NCI-H2196 (cell line): ENCODE measurements at regions not wholly inside any gene's neighbourhood (a gene's known extent, or its start where the extent isn't known, plus 50 kb on each side); places are given as distances from the start of the nearest gene placed in this dataset.

Experiments
- DNase-seq: peaks from one replicate; lab custom pipeline; 2025; ENCODE audit not compliant: unreplicated experiment; lab: John Stamatoyannopoulos, UW

DNA sequence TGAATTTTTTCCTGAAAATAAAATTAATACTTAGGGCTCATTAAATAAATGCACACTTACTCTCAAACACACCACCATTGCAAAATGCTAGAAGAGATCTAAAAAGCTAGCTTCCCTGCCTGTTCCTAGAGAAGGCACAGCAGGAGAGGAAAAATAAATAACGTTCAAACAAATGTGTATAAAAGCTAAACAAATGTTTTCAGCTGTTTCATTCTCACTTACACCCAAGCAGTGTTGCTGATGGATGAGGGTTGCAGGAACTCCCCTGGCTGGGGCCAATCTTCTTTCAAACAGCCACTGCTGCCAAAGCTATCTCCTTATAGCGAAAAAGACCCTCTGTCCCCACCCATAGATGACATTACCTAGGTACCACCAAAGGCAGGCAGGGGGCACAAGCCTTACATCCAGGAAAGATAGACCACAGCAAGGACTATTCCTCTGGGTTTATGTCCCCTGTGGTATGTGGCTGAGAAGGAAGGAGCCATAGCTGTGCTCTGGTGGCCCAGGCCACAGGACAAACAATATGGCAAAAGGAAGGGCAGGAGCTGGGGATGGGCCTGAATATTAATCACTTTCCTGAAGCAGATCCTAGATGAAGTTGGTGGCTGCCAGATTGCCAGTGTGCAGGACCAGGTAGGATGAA lies 214.6 kb downstream of the TTC32 start:
- no peak for DNase-seq

DNA sequence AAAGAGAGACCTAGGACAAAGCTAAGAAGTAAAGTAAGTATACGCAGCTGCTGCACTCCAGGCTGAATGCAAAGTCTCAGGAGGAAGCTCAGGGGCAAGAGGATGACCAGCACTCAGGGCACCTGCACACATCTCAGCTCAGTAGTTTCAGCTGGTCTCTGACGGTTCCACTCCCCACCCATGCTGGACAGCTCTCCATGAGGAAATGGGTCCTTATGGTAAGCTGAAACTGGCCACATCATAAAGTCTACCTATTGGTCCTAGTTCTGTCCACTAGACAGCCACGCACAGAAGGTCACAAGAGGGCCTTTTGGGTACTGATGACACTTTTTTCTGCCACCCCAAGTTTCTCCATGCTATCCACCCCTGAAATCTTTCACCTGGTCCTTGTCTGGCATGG lies 215.3 kb downstream of the TTC32 start:
- no peak for DNase-seq

DNA sequence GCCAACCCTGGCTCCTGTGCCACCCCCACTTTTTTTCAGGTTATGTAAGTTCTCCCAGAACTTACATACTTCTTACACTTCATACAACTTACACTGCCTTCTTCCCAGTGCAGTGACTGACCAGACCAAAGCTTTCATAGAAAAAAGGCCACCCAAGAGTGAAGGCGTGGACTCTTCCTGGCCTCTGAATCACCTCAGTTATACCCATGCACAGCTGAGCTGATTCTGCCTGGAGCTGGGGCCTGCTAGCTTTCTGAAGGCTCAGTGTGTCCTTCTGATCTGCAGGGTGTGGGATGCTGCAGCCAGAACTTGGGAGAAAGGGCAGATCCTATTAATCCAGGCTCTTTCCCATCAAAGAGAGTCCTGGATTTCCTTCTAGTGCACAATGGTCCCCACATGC lies 216.1 kb downstream of the TTC32 start:
- DNase-seq: no peak

DNA sequence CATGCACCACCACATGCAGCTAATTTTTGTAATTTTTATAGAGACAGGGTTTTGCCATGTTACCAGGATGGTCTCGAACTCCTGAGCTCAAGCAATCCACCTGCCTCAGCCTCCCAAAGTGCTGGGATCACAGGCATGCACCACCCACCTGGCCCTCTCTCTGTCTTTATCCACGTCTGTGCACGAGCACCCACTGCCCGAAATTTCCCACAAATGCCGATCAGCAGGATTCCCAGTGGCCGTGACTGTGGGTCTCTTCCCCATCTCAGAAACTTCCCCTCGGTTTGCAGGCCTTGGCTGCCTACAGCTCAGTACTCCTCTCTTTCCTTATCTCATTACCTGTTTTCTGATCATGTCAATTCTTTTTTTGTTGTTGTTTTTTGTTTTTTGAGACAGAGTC lies 217.3 kb downstream of the TTC32 start:
- DNase-seq: no peak

DNA sequence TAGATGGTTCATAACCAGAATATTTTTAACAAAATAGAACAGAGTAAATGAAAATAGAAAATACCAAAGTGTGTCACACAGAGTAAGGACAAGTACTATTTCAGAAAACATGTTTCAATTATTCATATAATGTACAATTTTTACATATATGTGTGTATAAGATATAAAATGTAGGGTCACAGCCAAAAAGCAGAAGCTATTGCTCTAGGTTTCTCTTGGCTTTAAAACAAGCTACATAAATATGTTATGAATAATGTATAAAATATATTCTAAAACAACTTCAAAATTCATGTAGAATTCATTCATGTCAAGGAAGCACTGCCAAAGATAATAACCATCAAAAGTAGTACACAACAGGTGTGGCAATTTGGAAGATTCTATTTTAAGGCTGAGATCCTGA lies 218.2 kb downstream of the TTC32 start:
- no peak for DNase-seq

DNA sequence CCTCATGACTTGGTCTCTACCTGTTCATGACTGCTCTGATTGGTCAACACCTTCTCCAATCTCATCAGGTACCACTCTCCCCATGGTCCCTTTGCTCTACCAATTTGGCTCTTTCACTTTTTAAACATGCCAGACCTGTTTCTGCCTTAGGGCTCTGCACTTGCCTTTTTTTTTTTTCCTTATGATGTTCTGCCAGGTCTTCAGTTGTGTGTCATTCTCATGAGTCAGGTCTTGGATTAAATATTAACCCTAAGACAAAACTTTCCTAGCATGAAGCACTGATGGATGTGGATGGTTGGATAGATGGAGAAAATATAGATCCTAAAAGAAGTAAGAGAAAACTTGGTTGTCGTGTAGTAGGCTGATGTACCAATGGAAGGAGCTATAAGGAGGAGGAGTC lies 219.3 kb downstream of the TTC32 start:
- no peak for DNase-seq

DNA sequence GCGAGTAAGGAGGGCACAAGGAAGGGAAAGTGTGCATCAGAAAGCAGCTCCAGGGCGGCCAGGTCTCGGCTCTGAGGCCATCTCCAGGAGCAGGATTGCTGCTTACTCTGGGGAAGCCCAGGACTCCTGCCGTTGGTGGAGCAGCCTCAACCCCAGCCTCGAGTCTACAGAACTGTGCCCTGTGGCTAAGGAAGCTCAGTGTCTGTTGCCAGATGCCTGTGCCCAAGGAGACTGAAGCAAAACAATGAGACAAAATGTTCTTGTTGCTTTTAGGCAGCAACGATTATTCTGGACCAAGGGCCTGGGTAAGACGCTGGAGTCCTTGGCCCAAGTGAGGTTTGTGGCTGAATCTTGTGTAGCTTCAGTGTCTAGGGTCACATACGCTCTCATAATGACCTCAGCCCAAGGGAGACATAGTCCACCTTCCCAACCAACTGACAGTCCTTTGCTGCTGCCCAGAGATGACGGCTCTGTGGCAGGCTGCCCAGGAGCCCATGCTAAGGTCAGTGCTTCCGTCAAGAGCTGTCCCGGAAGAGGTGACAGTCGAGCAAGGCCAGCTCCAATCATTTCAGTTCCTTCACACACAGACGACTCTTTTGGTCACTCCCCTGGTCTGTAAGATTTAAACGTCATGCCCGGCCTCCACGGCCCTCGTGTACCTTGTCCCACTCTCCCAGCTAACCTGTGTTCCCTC lies 223.8 kb downstream of the TTC32 start:
- DNase-seq: no peak

DNA sequence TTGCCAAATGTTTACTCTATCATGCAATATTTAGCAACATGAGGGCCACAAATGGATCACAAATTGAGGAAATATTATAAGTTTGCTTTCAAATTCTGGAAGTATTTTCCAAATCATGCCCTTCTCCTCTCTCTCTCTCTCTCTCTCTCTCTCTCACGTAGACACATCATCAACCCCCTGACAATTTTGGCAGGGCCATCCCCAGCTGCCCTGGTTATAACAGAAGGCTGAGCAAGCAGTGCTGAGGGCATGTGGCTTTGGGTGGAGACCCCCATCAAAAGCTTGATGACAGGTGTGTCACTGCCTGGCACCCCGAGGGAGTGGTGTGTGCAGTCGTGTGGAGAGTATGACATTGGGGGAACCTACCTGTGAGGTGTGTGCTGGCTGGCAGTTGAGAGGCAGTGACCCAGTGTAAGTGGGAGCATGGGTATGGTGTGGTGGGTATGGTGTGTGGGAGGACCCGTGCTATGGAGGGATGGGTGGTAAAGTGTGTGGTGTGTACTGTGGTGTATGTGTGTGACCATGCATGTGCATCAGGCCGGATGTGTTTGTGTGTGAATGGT lies 224.5 kb downstream of the TTC32 start:
- DNase-seq: no peak

DNA sequence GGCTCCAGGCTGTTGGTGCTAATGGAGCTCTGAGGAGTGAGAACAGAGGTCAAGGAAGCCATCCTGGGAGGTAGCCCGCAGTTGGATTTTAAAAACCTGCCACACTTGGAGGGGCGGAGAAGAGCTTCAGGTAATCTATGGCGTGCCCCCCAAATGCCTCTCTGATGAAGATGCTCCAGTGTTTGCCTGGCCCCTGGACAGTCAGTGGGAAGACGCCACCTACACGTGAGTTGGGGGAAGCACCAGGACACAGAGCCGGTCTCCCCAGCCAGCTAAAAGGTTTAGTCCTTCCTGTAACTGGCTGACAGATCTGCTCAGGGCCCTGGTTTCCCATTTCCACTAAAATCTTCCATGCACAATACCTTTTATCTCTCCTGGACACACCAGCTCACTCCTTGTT lies 225.0 kb downstream of the TTC32 start:
- no peak for DNase-seq

DNA sequence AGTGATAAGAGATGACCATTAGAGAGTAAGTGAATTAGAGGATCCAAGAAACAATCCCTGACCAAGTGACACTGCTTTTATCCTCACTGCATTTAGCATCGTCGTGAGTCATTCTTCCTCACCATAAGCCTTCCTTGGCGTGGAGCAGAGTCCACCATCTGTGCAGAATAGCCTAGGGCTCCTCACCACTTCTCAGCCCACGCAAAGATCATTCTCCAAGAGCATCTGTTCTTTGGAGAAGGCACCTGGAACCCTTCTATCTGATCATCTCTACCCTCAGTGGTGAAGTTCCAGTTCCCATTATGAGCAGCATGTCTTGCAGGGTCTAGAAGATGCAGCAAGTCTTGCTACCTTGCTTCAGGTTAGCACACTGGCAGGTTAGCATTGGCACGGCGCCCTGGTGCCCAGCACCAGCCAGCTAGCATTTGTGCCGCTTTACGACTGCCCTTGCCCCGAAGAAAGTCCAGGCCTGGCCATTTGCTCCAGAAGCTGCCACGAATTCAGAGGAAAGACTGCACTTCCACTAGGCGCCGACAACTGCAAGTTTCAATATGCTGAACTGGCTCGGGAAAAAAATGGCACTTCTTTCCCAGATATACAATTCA lies 225.8 kb downstream of the TTC32 start:
- DNase-seq: no peak

DNA sequence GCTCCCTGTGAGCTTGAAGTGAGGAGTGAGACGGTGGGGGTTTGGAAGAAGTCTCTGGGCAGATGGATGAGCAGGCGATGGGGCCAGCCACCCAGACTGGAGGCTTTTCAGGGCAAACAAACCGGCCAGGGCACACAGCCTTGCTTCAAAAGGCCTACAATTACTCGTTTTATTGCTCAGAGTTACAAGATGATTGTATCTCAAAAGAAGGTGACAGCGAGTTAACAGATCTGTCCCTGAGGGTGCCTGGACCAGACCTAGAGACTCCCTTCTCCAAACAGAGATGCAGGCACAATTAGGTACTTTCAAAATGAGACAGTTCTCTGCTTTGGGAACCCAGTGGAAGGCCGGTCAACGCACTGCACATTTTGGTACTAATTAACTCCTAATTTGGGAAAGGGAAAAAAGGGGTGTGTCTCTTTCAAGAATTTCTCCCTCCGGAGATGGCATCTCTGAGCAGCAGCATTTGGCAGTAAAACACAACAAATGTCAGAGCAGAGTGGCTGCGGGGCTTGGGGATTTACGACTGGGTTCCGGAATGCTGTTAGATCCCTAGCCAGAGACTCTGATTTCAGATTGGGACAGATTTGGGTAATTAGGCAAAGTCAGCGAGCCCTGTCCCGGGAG lies 226.7 kb downstream of the TTC32 start:
- no peak for DNase-seq

DNA sequence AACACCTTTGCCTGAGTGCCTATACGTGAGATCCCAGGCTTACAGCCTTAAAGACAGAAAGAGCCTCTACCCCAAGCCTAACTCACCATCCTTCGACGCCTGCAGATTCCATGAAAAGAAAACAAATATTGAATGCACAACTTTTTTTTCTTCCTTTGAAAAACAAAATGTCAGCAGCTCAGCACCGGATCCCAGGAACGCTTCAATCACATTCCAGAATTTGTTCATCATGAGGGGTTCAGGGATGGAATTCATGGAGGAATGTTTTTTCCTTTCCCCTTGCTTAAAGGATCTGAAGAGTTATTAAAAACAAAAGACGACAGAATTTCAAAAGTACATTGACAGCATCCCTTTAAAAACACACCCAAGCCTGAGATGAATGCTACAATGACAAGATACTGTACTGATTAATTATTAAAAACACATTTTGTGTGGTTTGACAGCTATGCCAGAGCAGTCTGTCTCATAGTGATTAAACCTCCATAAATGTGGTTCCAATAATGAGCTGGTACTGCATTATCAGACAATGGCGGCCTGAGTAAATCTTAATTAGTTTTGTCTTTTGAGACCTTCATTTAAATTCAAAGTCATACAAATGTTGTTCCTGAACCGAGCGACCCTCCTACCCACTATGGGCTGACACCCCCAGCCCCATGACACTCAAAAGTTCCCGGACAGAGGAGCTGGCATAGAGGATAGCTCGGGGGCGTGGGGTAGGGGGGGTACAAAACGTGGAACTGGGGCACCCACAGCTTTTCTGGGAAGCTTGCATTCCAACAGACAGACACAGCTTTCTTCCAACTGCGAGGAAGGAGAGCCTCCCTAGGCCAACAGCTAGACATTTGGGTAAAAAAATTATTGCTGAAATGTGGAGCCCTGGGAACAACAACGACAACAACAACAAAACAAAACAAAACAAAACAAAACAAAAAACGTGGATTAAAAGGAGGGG lies 227.5 kb downstream of the TTC32 start:
- no peak for DNase-seq

DNA sequence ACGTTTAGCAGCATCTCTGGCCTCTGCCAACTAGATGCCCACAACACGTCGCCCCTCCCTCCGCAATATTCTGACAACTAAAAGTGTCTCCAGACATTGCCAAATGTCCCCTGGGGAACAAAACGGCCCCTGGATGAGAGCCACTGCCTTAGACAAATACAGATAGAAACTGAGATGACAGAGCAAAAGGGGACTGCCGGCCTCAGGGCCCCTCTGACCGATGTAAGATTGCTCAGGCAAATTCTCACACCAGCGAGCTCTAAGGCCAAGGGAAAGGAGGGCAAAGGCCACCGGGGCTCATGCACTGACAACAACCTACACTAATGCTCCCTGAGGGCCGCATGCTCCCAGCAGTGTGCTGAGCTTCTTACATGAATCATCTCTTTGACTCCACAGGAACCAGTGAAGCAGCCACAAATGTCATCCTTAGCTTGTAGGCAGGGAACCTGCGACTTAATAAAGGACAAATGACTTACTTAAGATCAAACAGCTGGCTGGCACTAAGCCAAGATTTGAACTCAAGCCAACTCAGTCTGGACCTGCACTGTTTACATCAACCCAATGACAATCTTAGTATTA lies 228.5 kb downstream of the TTC32 start:
- peak; percentile 19 for DNase-seq

DNA sequence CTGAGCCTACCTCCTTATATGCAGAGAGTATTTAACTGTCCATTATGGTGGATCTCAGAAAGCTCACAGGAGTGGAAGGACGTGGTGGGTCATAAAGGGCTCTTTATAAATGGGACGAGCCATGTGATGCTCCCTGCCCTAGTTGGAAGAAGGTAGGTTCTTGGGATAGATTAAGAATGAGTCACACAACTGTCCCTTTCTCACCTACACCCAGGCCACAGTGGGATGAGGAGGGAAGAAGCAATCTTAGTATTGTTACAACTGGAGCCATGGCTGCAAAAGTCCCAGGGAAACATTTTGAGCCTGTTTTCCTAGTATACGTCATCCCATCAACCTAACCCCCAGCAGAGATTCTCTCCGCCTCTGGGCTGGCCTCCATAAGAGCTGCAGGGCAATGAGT lies 229.9 kb downstream of the TTC32 start:
- DNase-seq: no peak

DNA sequence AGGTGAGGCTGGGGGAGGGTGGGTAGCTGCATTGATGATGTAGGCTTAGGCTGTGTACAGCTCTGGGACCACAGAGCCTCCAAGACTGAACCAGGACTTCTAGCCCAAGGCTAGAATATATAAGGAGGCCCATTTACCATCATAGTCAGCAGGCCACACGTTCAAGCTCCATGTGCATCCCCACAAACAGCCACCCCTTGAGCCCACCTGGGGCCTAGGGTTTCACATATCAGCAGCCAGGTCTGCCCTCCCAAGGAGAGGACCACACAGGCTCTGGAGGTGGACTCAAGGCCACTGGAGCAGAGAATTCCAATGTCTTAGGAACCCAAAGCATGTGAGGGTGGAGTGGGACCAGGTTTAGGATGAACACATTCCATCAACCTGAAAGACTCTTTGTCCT lies 230.5 kb downstream of the TTC32 start:
- DNase-seq: no peak

DNA sequence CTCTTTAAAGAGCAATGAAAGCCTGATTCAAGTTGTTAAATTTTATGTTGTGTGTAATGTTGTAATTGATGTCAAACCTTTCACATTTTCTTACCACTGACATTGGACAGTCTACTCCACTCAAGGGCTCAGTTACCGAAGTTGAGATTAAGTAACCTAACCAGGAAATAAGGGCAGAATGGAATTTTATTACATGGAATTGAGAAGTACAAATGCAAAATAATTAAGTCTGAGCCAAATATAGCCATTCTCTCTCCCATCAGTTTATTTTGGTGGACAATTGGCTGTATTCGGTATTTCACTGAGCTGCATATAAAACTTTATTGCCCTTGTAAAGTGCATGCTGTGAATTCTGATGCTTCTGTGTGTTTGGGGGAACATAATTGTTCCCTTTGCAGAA lies 231.5 kb downstream of the TTC32 start:
- no peak for DNase-seq

DNA sequence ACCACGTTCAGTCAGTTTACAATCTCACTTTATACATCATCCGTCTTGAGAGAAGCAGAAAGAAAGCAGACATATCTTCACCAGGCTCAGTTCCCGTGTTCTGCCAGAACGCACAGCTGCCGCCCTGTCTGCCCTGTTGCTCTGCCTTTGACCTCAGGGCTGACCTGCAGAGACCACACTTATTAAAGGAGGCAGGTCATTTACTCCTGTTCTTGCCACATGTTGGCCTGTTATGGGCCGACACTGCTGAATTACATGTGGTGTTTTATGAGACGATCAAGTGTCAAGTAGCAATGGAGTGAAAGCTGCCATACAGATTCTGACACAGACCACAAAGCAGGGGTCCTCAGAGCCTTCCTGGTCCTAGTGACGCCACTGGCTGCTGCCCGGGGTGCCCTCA lies 232.2 kb downstream of the TTC32 start:
- DNase-seq: no peak

DNA sequence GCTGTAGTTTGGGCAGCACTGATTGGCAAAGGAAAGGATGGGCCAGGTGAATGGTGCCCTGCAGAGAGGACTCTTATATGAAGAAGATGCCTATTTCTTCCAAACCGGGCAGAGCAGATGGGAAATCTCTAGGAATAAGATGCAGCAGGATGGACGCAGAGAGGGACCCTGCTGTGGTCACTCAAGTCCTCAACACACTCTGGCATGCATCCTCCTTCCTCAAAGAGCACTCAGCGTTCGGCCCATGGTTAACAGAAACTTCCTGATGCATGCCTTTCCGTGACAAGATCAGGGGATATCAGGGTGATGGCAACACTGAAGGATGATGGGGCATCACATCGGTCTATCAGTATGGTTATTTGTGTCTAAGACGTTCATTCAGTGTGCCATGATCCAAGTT lies 232.7 kb downstream of the TTC32 start:
- DNase-seq: no peak

DNA sequence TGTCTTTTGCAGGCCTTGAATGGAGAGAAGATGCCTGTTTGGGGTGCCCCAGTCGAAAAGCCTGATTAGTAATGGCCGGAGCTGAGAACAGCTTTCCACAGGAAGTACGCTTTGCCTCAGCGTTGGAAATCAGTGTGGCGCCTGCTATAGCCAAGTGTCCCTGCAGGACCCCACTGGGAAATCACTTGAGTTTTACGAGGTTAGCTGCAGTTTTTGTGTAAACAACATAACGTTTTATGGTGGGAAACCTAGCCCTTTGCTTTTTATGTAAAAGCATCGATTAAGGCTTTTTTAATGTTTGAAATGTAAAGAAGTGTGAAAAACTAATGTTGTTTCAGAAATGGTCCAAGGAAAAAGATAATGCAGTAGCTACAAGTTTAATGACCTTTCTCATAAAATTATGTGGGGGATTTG lies 234.2 kb downstream of the TTC32 start:
- DNase-seq: no peak

DNA sequence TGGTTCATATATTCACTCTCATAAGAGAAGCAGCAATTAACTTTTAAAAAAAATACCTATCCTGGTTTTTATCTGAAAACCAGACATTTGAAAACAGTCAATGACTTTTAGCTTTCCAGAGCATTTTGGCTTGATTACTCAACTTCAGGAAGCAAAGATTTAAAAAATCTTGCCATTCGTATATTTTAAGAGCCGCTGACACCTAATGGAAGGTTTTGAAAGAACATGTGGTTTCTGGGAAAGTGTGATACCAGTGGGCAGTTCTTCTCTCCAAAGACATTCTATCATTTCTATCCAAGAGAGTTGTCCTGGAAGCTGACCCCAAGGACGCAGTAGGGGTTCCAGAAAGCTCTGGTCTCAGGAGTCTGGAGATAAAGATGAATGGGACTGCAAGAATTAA lies 234.7 kb downstream of the TTC32 start:
- DNase-seq: peak; percentile 13
